H9 (cell line): ENCODE measurements at regions not wholly inside any gene's neighbourhood (a gene's known extent, or its start where the extent isn't known, plus 50 kb on each side); places are given as distances from the start of the nearest gene placed in this dataset.
A peak's percentile ranks its signal among the peaks of the same experiment; 100 is the strongest.

Experiments used
- DNase-seq: peaks from one replicate; pipeline ENCODE4 v3.0.0-alpha.2; 2017
- H2AFZ ChIP-seq: one replicate; pipeline ENCODE4 v1.6.1; 2013; ENCODE audit warnings: mild to moderate bottlenecking, low read length, control low read depth, moderate library complexity
- H2AK5ac ChIP-seq: 2 replicates; pipeline ENCODE4 v1.6.1; 2013; ENCODE audit warnings: low read length, control low read depth, mixed read lengths; ENCODE audit not compliant: insufficient read length
- H2BK120ac ChIP-seq: one replicate; pipeline ENCODE4 v1.6.1; 2013; ENCODE audit warnings: low read depth, mild to moderate bottlenecking, low read length, control low read depth, inconsistent platforms; ENCODE audit not compliant: poor library complexity, severe bottlenecking
- H2BK12ac ChIP-seq: 2 replicates; pipeline ENCODE4 v1.6.1; 2013; ENCODE audit warnings: low read length, control low read depth, mixed read lengths, low read depth; ENCODE audit not compliant: insufficient read length
- H2BK15ac ChIP-seq: 2 replicates; pipeline ENCODE4 v1.6.1; 2013; ENCODE audit warnings: low read depth, low read length, control low read depth
- H2BK20ac ChIP-seq: one replicate; pipeline ENCODE4 v1.6.1; 2013; ENCODE audit warnings: low read depth, mild to moderate bottlenecking, low read length, control low read depth, inconsistent platforms; ENCODE audit not compliant: poor library complexity, severe bottlenecking
- H2BK5ac ChIP-seq: 2 replicates; pipeline ENCODE4 v1.6.1; 2013; ENCODE audit warnings: low read length, control low read depth, mixed read lengths; ENCODE audit not compliant: insufficient read length
- H3K14ac ChIP-seq: 2 replicates; pipeline ENCODE4 v1.6.1; 2013; ENCODE audit warnings: low read length, control low read depth; ENCODE audit not compliant: insufficient read depth
- H3K18ac ChIP-seq: 2 replicates; pipeline ENCODE4 v1.6.1; 2013; ENCODE audit warnings: low read depth, mild to moderate bottlenecking, mixed read lengths, low read length, control low read depth; ENCODE audit not compliant: insufficient read length
- H3K23ac ChIP-seq: 2 replicates; pipeline ENCODE4 v1.6.1; 2013; ENCODE audit warnings: low read length, control low read depth, mixed read lengths, low read depth; ENCODE audit not compliant: insufficient read length
- H3K23me2 ChIP-seq: 2 replicates; pipeline ENCODE4 v1.6.1; 2013; ENCODE audit warnings: low read depth, mild to moderate bottlenecking, mixed read lengths, low read length, control low read depth; ENCODE audit not compliant: insufficient read length, poor library complexity, severe bottlenecking
- H3K27ac ChIP-seq: 2 replicates; pipeline ENCODE4 v1.5.1; 2013; ENCODE audit warnings: low read length, control low read depth, mixed read lengths, low read depth; ENCODE audit not compliant: insufficient read length
- H3K27me3 ChIP-seq: 2 replicates; pipeline ENCODE4 v1.6.1; 2013; ENCODE audit warnings: low read length, control low read depth, inconsistent platforms; ENCODE audit not compliant: insufficient read depth
- H3K4ac ChIP-seq: 2 replicates; pipeline ENCODE4 v1.6.1; 2013; ENCODE audit warnings: low read depth, mild to moderate bottlenecking, control low read depth, inconsistent platforms, low read length, moderate library complexity
- H3K4me1 ChIP-seq: 2 replicates; pipeline ENCODE4 v1.6.1; 2013; ENCODE audit warnings: low read length, control low read depth, inconsistent platforms; ENCODE audit not compliant: insufficient read depth
- H3K4me2 ChIP-seq: 2 replicates; pipeline ENCODE4 v1.6.1; 2013; ENCODE audit warnings: low read length, control low read depth, mixed read lengths; ENCODE audit not compliant: insufficient read length, insufficient read depth
- H3K56ac ChIP-seq: 2 replicates; pipeline ENCODE4 v1.6.1; 2013; ENCODE audit warnings: low read depth, mild to moderate bottlenecking, mixed read lengths, low read length, control low read depth; ENCODE audit not compliant: insufficient read length
- H3K79me1 ChIP-seq: 2 replicates; pipeline ENCODE4 v1.6.1; 2013; ENCODE audit warnings: low read depth, mild to moderate bottlenecking, moderate library complexity, low read length, control low read depth, inconsistent platforms; ENCODE audit not compliant: insufficient read depth, poor library complexity, severe bottlenecking
- H3K79me2 ChIP-seq: 2 replicates; pipeline ENCODE4 v1.6.1; 2013; ENCODE audit warnings: low read length, control low read depth, inconsistent platforms; ENCODE audit not compliant: insufficient read depth
- H3K9ac ChIP-seq: 2 replicates; pipeline ENCODE4 v1.6.1; 2013; ENCODE audit warnings: low read length, control low read depth, mixed read lengths; ENCODE audit not compliant: insufficient read length; ENCODE audit errors: extremely low read depth
- H3K9me3 ChIP-seq: one replicate; pipeline ENCODE4 v1.6.1; 2013; ENCODE audit warnings: low read depth, low read length, inconsistent platforms; ENCODE audit not compliant: control insufficient read depth
- H3T11ph ChIP-seq: one replicate; pipeline ENCODE4 v1.6.1; 2013; ENCODE audit warnings: mild to moderate bottlenecking, low read length, control low read depth, inconsistent platforms
- H4K20me1 ChIP-seq: one replicate; pipeline ENCODE4 v1.6.1; 2013; ENCODE audit not compliant: control insufficient read depth, insufficient read length, insufficient read depth
- H4K5ac ChIP-seq: 2 replicates; pipeline ENCODE4 v1.6.1; 2013; ENCODE audit warnings: low read depth, mild to moderate bottlenecking, mixed read lengths, low read length, control low read depth; ENCODE audit not compliant: insufficient read length
- H4K8ac ChIP-seq: replicated peaks from 2 replicates; pipeline ENCODE4 v1.6.1; 2013; ENCODE audit warnings: low read length, control low read depth, mixed read lengths, low read depth; ENCODE audit not compliant: insufficient read length
- H4K91ac ChIP-seq: 2 replicates; pipeline ENCODE4 v1.6.1; 2013; ENCODE audit warnings: low read depth, mild to moderate bottlenecking, moderate library complexity, mixed read lengths, low read length, control low read depth; ENCODE audit not compliant: insufficient read length
- H3K27ac Mint-ChIP-seq, 3 experiments: 2 replicates in 2 of 3; 3 replicates in 1 of 3; pipeline ENCODE4 v1.8.0; 2020 to 2021; ENCODE audit warnings: mixed read lengths in 3 of 3, mild to moderate bottlenecking in 1 of 3, moderate library complexity in 1 of 3
- H3K27me3 Mint-ChIP-seq: 2 replicates; pipeline ENCODE4 v1.8.0; 2021; ENCODE audit warnings: low read depth, mild to moderate bottlenecking, moderate library complexity, mixed read lengths
- H3K36me3 Mint-ChIP-seq, 3 experiments: 2 replicates in 2 of 3; 3 replicates in 1 of 3; pipeline ENCODE4 v1.8.0; 2020 to 2021; ENCODE audit warnings: low read depth in 3 of 3, mixed read lengths in 3 of 3; ENCODE audit not compliant: insufficient read depth in 1 of 3
- H3K4me1 Mint-ChIP-seq, 2 experiments: 2 replicates each; pipeline ENCODE4 v1.8.0; 2020; ENCODE audit warnings: mixed read lengths in 2 of 2
- H3K4me3 Mint-ChIP-seq, 2 experiments: 2 replicates in 1 of 2; 3 replicates in 1 of 2; pipeline ENCODE4 v1.8.0; 2020 to 2021; ENCODE audit warnings: mild to moderate bottlenecking in 2 of 2, mixed read lengths in 2 of 2, moderate library complexity in 1 of 2
- H3K9me3 Mint-ChIP-seq, 2 experiments: 2 replicates in 1 of 2; 3 replicates in 1 of 2; pipeline ENCODE4 v1.8.0; 2020; ENCODE audit warnings: mild to moderate bottlenecking in 2 of 2, mixed read lengths in 2 of 2, moderate library complexity in 1 of 2
- WGBS: extraction: QIAGEN DNeasy Blood & Tissue Kit; methylation state at CpG from one replicate; pipeline ENCODE4 v1.1.7; 2013; ENCODE audit warnings: missing lambda C conversion rate, low lambda C conversion rate, mixed read lengths; ENCODE audit not compliant: insufficient read length; ENCODE audit errors: extremely low coverage; 5-methylcytosine and 5-hydroxymethylcytosine counted together
- TF ChIP-seq, protein P1 (sequence below): fragments of 200-600 bp; sonication (generic); conservative IDR thresholded peaks from 3 replicates; pipeline ENCODE4 v1.8.0; 2021; ENCODE audit warnings: antibody characterized with exemption, mild to moderate bottlenecking

DNA sequence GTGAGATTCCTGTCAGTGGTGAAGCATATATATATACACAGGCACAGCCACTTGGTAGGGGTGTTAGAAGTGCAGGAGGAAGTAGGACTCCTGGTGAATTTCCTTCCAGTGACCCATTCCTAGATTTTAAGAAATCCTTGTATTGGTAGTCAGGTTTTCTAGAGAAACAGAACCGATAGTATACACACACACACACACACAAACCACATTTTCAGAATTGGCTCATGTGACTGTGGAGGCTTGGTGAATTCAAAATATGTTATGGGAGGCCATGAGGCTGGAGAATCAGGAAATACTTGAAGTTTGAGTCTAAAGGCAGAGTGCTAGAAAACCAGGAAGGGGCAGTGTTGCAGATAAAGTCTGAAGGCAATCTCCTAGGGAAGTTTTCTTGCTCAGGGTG, 114.2 kb downstream of the FCRL5 start:
- peak overlapping the region in 2 of 3 experiments; percentile 78 to 84; a peak in 5 of 7 replicates for H3K27ac Mint-ChIP-seq
- no peak overlapping the region for H3K14ac ChIP-seq
- no peaks in the 10 kb centered on the region for H3K79me2 ChIP-seq
- no peak overlapping the region for H3K18ac ChIP-seq
- H3K79me1 ChIP-seq, result no peaks in the 10 kb centered on the region
- no CpG with 5 or more reads among the region's 1 CpG for WGBS
- H3K4me1 ChIP-seq, result no peaks in the 10 kb centered on the region; the same call in 1 of the 2 replicates
- H3K9me3 ChIP-seq, result no peaks in the 10 kb centered on the region
- no peak overlapping the region for H2BK12ac ChIP-seq
- DNase-seq, result no peak
- H4K20me1 ChIP-seq, result no peaks in the 10 kb centered on the region
- H3K27ac ChIP-seq, result no peak overlapping the region
- TF ChIP-seq, protein P1, sequence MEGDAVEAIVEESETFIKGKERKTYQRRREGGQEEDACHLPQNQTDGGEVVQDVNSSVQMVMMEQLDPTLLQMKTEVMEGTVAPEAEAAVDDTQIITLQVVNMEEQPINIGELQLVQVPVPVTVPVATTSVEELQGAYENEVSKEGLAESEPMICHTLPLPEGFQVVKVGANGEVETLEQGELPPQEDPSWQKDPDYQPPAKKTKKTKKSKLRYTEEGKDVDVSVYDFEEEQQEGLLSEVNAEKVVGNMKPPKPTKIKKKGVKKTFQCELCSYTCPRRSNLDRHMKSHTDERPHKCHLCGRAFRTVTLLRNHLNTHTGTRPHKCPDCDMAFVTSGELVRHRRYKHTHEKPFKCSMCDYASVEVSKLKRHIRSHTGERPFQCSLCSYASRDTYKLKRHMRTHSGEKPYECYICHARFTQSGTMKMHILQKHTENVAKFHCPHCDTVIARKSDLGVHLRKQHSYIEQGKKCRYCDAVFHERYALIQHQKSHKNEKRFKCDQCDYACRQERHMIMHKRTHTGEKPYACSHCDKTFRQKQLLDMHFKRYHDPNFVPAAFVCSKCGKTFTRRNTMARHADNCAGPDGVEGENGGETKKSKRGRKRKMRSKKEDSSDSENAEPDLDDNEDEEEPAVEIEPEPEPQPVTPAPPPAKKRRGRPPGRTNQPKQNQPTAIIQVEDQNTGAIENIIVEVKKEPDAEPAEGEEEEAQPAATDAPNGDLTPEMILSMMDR, result no peak
- H2BK20ac ChIP-seq, result no peak overlapping the region
- no peak overlapping the region for H4K5ac ChIP-seq
- no peak overlapping the region for H3K23ac ChIP-seq
- peaks cover 1 to 22% (median 4%) of the 10 kb centered on the region in 3 experiments; a peak in 5 of 7 replicates for H3K36me3 Mint-ChIP-seq
- no peaks in the 10 kb centered on the region; the same call in 1 of the 2 replicates for H3K27me3 Mint-ChIP-seq
- H3K4me1 Mint-ChIP-seq, result peaks cover 31 to 41% of the 10 kb centered on the region in 2 experiments
- H2BK15ac ChIP-seq, result no peak overlapping the region
- no peak overlapping the region for H2BK120ac ChIP-seq
- H4K8ac ChIP-seq, result no peak overlapping the region
- H2AFZ ChIP-seq, result no peak overlapping the region
- H2BK5ac ChIP-seq, result no peak overlapping the region
- H3K23me2 ChIP-seq, result no peaks in the 10 kb centered on the region
- H3K4me3 Mint-ChIP-seq, result no peak overlapping the region
- no peaks in the 10 kb centered on the region for H3K27me3 ChIP-seq
- peaks cover 2 to 10% of the 10 kb centered on the region in 2 experiments; a peak in 4 of 5 replicates for H3K9me3 Mint-ChIP-seq
- H3T11ph ChIP-seq, result no peak overlapping the region
- no peak overlapping the region for H3K4ac ChIP-seq
- H3K56ac ChIP-seq, result no peak overlapping the region
- no peak overlapping the region for H4K91ac ChIP-seq
- no peak overlapping the region for H2AK5ac ChIP-seq
- no peak overlapping the region for H3K9ac ChIP-seq
- H3K4me2 ChIP-seq, result no peak overlapping the region
